PFSK-1 (cell line): ENCODE measurements at regions not wholly inside any gene's neighbourhood (a gene's known extent, or its start where the extent isn't known, plus 50 kb on each side); places are given as distances from the start of the nearest gene placed in this dataset.

Source experiments
- POLR2AphosphoS5 ChIP-seq: IDR thresholded peaks from 2 replicates; pipeline ENCODE4 v1.6.1; 2012; ENCODE audit warnings: low read depth, mild to moderate bottlenecking, control low read depth, low read length, moderate library complexity
- SIN3A ChIP-seq: IDR thresholded peaks from 2 replicates; pipeline ENCODE4 v1.6.1; 2012; ENCODE audit warnings: mild to moderate bottlenecking, low read length, moderate library complexity, borderline replicate concordance; ENCODE audit not compliant: insufficient read depth
- TAF1 ChIP-seq: IDR thresholded peaks from 2 replicates; pipeline ENCODE4 v1.6.1; 2012; ENCODE audit warnings: low read length, control low read depth, borderline replicate concordance; ENCODE audit not compliant: insufficient read depth

- no peak for TF ChIP-seq POLR2AphosphoS5
- TF ChIP-seq TAF1 = no peak
- no peak for TF ChIP-seq SIN3A
Measured at GRCh38 chr18:29056800-29057199, 879.9 kb upstream of the CDH2 start.
